Panc1 (cell line): ENCODE measurements at regions not wholly inside any gene's neighbourhood (a gene's known extent, or its start where the extent isn't known, plus 50 kb on each side); places are given as distances from the start of the nearest gene placed in this dataset.

ENCODE experiments used
- CTCF ChIP-seq: fragments of 450-650 bp; IDR thresholded peaks from 2 replicates; pipeline ENCODE4 v1.5.1; 2017; ENCODE audit warnings: mild to moderate bottlenecking
- POLR2AphosphoS5 ChIP-seq: IDR thresholded peaks from 2 replicates; pipeline ENCODE4 v1.6.1; 2012; ENCODE audit warnings: mild to moderate bottlenecking, low read depth, low read length, moderate library complexity
- SIN3A ChIP-seq: IDR thresholded peaks from 2 replicates; pipeline ENCODE4 v1.6.1; 2012; ENCODE audit warnings: low read depth, mild to moderate bottlenecking, low read length, moderate library complexity, borderline replicate concordance; ENCODE audit not compliant: insufficient read depth
- TCF7L2 ChIP-seq: IDR thresholded peaks from 2 replicates; pipeline ENCODE4 v1.6.1; 2011; ENCODE audit warnings: mild to moderate bottlenecking, low read depth, low read length, inconsistent platforms
- TF ChIP-seq, protein P1 (sequence below), 2 experiments: IDR thresholded peaks; 2 replicates each; pipeline ENCODE4 v1.6.1; 2011 to 2012; ENCODE audit warnings: low read depth in 2 of 2, control low read depth in 1 of 2, low read length in 1 of 2, mild to moderate bottlenecking in 1 of 2, moderate library complexity in 1 of 2; ENCODE audit not compliant: insufficient read depth in 1 of 2

DNA sequence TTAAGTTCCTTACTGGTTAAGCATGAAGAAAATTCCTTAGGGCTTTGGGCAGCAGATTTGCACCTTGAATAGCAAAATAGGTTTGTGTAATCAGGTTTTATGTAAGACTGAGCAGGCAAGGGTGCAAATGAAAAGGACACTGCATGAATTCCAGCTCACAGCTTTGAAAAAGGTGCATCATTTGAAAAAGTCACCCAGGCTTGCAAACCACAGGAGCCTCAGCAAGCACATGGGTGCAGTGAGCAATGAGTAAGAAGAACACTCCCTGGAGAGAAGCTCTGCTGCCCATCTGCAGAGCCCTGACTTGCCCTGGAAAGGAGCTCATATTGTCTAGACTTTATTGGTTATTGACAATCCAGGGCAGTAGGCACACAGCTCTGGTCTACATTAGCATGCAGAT lies 165.6 kb upstream of the KCNJ16 start:
- TF ChIP-seq CTCF (no peak), SIN3A (no peak), POLR2AphosphoS5 (no peak), TCF7L2 (no peak)
- TF ChIP-seq, protein P1, sequence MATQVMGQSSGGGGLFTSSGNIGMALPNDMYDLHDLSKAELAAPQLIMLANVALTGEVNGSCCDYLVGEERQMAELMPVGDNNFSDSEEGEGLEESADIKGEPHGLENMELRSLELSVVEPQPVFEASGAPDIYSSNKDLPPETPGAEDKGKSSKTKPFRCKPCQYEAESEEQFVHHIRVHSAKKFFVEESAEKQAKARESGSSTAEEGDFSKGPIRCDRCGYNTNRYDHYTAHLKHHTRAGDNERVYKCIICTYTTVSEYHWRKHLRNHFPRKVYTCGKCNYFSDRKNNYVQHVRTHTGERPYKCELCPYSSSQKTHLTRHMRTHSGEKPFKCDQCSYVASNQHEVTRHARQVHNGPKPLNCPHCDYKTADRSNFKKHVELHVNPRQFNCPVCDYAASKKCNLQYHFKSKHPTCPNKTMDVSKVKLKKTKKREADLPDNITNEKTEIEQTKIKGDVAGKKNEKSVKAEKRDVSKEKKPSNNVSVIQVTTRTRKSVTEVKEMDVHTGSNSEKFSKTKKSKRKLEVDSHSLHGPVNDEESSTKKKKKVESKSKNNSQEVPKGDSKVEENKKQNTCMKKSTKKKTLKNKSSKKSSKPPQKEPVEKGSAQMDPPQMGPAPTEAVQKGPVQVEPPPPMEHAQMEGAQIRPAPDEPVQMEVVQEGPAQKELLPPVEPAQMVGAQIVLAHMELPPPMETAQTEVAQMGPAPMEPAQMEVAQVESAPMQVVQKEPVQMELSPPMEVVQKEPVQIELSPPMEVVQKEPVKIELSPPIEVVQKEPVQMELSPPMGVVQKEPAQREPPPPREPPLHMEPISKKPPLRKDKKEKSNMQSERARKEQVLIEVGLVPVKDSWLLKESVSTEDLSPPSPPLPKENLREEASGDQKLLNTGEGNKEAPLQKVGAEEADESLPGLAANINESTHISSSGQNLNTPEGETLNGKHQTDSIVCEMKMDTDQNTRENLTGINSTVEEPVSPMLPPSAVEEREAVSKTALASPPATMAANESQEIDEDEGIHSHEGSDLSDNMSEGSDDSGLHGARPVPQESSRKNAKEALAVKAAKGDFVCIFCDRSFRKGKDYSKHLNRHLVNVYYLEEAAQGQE (IDR thresholded peaks at IDR 0.05; ENCODE audit: insufficient read depth in 1 of 2, low read depth in 2 of 2, low read length in 1 of 2), result no peak
